Fibroblast of pulmonary artery (primary cell): ENCODE measurements at regions not wholly inside any gene's neighbourhood (a gene's known extent, or its start where the extent isn't known, plus 50 kb on each side); places are given as distances from the start of the nearest gene placed in this dataset.

Experiments used
- DNase-seq: peaks from one replicate; pipeline ENCODE4 v3.0.0-alpha.2; 2010; ENCODE audit warnings: low read depth
- H3K4me3 ChIP-seq: replicated peaks from 2 replicates; pipeline ENCODE4 v1.5.1; 2011; ENCODE audit warnings: low read depth, mild to moderate bottlenecking, control low read depth, low read length, moderate library complexity
- TF ChIP-seq, protein P1 (sequence below): IDR thresholded peaks from 2 replicates; pipeline ENCODE4 v1.5.1; 2011; ENCODE audit warnings: mild to moderate bottlenecking, control low read depth, low read length, inconsistent platforms; ENCODE audit errors: missing control alignments

DNA sequence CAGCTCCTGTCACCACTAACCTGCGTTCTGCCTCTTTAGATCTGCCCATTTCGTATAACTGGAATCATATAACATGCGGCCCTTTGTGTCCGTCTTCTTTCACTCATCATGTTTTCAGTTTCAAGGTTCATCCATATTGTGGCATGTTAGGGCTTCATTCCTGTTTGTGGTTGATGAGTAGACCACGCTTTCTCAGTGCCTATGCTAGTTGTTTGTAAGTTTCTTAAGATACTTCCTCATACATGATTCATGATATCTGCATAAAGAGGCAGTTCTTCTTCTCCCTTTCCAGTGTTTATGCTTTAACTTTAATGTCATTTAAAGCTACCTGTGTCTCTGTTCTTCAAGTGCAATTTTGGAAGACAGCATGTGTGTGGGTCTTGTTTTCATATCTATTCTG lies 79.5 kb upstream of the FAM20C start:
- no peak overlapping the region for H3K4me3 ChIP-seq
- TF ChIP-seq, protein P1, sequence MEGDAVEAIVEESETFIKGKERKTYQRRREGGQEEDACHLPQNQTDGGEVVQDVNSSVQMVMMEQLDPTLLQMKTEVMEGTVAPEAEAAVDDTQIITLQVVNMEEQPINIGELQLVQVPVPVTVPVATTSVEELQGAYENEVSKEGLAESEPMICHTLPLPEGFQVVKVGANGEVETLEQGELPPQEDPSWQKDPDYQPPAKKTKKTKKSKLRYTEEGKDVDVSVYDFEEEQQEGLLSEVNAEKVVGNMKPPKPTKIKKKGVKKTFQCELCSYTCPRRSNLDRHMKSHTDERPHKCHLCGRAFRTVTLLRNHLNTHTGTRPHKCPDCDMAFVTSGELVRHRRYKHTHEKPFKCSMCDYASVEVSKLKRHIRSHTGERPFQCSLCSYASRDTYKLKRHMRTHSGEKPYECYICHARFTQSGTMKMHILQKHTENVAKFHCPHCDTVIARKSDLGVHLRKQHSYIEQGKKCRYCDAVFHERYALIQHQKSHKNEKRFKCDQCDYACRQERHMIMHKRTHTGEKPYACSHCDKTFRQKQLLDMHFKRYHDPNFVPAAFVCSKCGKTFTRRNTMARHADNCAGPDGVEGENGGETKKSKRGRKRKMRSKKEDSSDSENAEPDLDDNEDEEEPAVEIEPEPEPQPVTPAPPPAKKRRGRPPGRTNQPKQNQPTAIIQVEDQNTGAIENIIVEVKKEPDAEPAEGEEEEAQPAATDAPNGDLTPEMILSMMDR, result no peak
- no peak for DNase-seq

DNA sequence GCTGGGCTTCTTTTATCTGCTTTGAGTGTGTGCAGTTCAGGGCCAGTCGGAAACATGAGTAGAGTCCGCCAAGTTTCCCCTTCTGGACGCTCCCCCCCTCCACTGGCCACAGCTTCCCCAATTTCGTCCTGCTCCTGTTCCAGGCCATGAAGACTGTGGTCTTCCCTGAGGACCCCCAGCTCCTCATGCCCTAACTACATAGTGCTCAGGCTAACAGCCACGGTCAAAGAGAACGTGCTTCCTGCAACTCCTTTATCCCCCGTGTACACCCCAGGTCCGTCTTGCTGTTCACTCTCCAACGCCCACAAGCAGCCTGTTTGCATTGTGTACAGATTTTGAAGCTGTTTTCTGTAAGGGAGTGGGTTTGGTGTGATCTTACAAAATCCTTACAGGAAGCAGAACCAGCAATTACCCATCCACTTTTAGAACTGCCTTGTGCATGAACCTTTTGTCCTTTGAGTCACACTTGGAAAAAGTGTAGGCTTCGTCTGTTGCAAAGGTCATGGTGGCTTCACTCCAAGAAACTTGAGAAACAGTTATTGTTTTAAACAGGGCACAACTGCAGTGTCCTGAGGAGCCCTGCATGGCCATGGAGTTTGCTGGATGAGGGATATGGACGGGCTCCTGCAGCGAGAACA lies 77.0 kb upstream of the FAM20C start:
- H3K4me3 ChIP-seq, result no peak overlapping the region
- TF ChIP-seq, protein P1, result no peak
- peak; percentile 87 for DNase-seq

DNA sequence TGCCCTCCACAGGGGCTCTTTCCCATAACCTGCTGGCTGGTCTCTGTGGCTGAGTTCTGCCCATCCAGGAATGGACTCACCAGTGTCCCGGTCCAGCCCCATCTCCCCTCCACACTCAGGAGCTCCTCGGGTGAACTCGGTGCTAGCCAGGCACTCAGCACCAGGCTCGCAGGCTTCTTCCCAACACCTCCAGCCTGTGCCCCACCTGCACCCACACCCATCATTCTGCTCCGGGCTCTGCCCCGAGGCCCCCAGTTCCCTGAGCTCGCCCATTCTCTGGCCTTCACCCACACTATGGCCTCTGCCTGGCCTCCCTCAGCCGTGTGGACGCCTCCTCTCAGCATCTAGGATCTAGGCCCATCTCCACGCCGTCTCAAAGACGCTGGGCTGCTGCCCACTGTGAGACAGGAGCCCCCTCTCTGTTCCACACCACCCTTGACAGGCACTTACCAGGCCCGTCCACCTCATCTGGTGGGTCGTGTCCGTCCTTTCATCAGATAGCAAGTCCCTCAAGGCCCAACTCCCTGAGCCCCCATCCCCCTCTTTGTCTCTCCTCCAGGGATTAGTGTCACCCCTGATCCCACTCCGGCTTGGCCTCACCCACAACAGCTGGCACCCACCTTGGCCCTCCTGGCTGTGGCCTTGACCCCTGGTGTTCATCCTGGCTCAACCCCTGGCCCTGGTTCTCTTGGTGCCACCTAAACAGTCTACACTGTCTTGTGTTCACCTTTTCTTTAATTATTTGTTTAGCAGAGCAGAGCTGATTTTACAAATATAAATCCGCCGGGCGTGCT lies 76.0 kb upstream of the FAM20C start:
- no peak overlapping the region for H3K4me3 ChIP-seq
- no peak for DNase-seq
- TF ChIP-seq, protein P1, result no peak

DNA sequence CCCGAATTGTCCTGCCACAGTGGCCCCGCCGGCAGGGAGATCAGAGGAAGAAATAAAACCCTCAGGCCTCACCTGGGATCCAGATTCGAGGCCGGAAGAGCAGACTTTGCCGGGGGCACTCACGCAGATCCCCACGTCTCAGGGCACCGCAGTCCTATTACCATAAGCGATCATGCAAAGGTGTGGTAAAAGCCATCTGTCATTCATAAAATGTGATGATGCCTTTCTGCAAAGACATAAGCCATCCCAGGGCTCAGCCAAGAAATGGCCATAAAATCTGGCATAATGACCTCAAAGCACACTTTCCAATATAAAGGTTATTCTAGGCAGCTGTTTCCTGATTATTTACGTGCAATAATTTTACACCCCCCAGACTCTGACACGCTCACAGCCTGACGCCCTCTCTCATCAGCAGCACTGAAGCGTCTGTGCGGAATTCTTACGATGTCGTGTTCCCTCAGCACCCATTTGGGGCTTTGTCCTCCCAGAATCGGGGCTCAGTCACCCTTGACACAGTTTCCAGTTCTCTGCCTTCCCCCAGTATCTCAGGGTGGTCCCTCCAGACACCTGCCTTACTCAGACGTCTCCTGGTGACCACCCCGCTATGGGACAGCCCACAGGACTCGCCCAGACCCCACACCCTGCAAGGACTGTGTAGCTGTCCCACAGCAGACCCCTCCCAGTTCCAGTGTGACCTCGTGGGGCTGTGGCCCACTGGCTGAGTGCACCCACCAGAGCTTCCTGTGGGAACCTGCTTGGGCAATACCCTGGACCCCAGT lies 74.3 kb upstream of the FAM20C start:
- H3K4me3 ChIP-seq, result no peak overlapping the region
- TF ChIP-seq, protein P1, result no peak
- no peak for DNase-seq

DNA sequence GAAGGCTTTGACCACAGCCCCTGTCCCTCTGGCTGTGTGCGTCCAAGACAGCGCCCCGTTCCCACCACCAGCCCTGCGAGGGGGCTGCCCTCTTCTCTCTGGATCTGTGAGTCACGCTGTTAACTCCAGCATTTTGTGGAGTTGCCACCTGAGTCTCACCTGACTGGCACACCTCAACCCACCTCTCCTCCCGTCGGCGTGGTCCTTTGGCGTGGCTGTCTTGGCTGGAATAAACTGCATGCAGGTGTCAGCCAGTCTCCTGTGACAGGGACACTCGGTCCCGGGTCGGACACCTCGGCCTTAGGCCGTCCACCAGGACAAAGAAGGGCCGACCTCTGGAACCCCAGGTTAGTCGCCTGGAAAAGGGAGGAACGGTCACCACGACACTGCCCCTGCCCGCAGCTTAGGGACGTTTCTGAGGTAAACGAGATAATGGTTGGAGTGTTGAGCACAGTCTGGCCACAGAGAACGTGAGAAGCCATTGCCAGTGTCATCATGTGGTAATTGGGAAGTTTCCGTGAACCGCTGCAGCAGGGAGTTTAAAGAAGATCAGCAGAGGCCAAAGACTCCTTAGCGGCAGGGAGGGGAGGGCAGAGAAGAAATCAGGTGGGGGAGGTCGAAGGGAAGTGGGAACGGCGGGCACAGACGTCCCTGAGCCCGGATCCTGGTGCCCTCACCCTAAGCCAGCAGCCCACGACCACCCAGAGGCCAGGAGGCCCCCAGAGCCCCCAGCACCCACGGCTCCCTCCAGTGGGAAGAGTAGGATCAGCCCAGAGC lies 73.6 kb upstream of the FAM20C start:
- H3K4me3 ChIP-seq, result no peak overlapping the region
- TF ChIP-seq, protein P1, result no peak
- DNase-seq, result no peak

DNA sequence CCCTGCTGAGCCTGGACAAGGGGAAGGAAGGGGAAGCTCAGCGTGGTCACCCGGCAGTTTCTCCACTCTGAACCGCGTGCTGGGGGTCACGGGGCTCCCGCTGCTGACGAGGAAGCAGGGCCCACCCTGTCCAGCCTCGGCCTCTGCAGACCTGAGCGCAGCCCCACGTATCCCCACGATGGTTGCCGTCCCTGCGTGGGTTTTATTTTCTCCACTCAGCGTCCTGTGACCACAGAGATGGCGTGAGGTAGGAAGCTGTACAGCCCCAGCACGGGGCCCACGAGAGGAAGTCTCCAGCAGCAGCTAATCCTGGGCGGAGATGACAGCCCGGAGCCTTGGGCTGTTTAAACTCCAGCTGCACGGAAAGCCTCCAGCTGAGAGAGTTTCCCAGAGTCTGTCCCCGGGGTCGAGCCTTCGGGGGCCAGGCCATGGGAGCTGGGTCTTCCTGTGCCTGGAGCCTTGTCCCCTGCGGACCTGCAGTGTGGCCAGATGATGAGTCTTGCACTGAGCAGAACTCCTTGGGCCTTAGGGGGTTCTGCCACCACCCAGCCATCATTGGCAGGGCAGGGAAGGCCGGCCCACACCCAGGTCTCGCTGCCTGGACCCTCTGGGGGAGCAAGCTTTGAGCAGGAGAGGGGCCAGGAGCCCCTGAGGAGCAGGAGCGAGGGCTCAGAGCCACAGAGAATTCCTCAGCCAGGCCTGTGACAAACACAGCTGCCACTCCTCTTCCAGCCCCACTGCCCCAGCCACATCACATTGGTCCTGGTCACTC lies 72.8 kb upstream of the FAM20C start:
- TF ChIP-seq, protein P1, result no peak
- no peak for DNase-seq
- no peak overlapping the region for H3K4me3 ChIP-seq
